Medulla oblongata (tissue), 1 donor: ENCODE measurements at regions not wholly inside any gene's neighbourhood (a gene's known extent, or its start where the extent isn't known, plus 50 kb on each side); places are given as distances from the start of the nearest gene placed in this dataset.

Source experiments
- DNase-seq: peaks from one replicate; pipeline ENCODE4 v3.0.0-alpha.2; 2015; ENCODE audit errors: extremely low spot score

- no peak for DNase-seq
These were observed 61.8 kb upstream of the TRPM3 start for GRCh38 chr9:71183251-71183650.

DNA sequence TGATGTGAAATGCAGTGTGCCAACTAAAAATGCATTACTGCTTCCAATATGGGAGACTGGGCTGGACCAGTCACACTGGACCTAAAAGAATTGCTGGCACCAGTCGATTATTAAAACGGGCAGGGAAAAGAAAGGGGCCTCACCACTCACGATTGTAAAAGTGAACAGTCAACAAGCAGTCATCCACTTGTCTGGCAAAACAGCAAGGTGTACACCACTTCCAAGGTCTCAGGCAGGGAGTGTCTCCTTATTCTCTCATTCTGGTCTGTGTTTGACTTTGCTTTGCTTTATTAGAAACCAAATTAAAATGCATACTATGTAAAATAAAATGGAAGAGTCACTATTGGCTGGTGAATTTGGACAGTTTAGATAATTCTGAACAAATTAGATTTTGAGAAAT is 57.8 kb upstream of the TRPM3 start:
- no peak for DNase-seq

GRCh38 chr9:71177901-71178300 is 56.5 kb upstream of the TRPM3 start:
- DNase-seq: no peak

DNA sequence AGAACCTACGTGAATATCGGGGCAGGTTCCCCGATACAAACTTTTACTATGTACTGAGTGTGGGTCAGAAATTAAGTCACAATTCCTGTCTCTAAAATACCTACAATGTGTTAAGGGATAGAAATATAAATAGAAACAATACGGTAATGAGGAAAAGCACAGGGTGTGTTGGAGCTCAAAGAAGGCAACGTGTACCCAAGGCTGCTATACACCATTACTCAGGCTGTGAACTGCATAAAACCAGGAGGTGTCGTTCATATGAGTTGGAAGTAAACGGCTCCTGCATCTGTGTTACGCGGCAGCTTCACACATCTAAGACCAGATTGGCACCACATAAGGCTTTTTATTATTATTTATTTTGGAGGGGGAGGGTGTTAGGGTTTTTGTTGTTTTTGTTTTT is 50.1 kb upstream of the TRPM3 start:
- no peak for DNase-seq
